ENCODE measurements at regions not wholly inside any gene's neighbourhood (a gene's known extent, or its start where the extent isn't known, plus 50 kb on each side); places are given as distances from the start of the nearest gene placed in this dataset.

DNA sequence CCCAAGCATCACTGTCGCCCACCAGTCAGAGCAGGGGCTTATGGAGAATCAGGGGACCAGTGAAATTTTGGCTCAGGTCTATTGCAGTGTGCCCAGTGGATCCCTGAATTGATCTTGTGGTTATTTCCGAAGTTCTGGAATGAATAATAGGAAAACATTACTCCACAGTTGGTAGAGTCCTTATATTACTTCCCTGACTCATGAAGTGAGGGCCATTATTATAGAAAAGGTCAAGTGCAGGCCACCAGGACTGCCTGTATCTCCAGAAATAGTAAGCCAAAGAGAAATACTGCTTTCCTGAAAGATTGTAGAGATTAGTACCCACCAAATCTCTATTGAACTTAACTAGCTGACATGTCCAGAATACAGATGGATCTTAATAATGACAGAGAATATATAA lies 335.0 kb downstream of the NPR3 start:
- no peak for TF ChIP-seq EZH2 (IDR thresholded peaks at IDR 0.05; ENCODE audit: low read depth)
- TF ChIP-seq, protein P1, sequence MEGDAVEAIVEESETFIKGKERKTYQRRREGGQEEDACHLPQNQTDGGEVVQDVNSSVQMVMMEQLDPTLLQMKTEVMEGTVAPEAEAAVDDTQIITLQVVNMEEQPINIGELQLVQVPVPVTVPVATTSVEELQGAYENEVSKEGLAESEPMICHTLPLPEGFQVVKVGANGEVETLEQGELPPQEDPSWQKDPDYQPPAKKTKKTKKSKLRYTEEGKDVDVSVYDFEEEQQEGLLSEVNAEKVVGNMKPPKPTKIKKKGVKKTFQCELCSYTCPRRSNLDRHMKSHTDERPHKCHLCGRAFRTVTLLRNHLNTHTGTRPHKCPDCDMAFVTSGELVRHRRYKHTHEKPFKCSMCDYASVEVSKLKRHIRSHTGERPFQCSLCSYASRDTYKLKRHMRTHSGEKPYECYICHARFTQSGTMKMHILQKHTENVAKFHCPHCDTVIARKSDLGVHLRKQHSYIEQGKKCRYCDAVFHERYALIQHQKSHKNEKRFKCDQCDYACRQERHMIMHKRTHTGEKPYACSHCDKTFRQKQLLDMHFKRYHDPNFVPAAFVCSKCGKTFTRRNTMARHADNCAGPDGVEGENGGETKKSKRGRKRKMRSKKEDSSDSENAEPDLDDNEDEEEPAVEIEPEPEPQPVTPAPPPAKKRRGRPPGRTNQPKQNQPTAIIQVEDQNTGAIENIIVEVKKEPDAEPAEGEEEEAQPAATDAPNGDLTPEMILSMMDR (conservative IDR thresholded peaks at IDR 0.05), result no peak
- ChIA-PET CTCF (no interaction called here), POLR2A (ENCODE audit: unreplicated experiment) (no interaction called here)
- no peaks in the 10 kb centered on the region for H3K9me2 ChIP-seq (ENCODE audit: insufficient read depth)
- intact Hi-C loops (cut with micrococcal nuclease; ENCODE audit: unreplicated experiment), result no loop called here
- H3K4me1 ChIP-seq (replicated peaks; ENCODE audit: insufficient read depth), result peaks cover 45% of the 10 kb centered on the region
- no peaks in the 10 kb centered on the region for H3K27me3 ChIP-seq (ENCODE audit: insufficient read depth, low read depth)
- no peaks in the 10 kb centered on the region for H3K36me3 ChIP-seq (ENCODE audit: low read depth)
- DNase-seq, result no peak
- peak overlapping the region; percentile 53; the same call in 1 of the 2 replicates for H2AFZ ChIP-seq
- peak overlapping the region; percentile 0; the same call in 1 of the 2 replicates for H3K4me2 ChIP-seq
- BruUV-seq (replicated peaks), result no TSS peak
- H3K79me2 ChIP-seq (ENCODE audit: low read depth), result no peaks in the 10 kb centered on the region
- peaks cover 3% of the 10 kb centered on the region; the same call in 1 of the 2 replicates for H3K9me3 ChIP-seq (ENCODE audit: insufficient read depth, low read depth)
- no peak overlapping the region for H3K27ac ChIP-seq
- no peak overlapping the region for H3K4me3 ChIP-seq
- peaks cover 9% of the 10 kb centered on the region; the same call in 1 of the 2 replicates for H3F3A ChIP-seq (ENCODE audit: insufficient read depth, low read depth)
- H4K20me1 ChIP-seq (ENCODE audit: insufficient read depth), result no peaks in the 10 kb centered on the region

DNA sequence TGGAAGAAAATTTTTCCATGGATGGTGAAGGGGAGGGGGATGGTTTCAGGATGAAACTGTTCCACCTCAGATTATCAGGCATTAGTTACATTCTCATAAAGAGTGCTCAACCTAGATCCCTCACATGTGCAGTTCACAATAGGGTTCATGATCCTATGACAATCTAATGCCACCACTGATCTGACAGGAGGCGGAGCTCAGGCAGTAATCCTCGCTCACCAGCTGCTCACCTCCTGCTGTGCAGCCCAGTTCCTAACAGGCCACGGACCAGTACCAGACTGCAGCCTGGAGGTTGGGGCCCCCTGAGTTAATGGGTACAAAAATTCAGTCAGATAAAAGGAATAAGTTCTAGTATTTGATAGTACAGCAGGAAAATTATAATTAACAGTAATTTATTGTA lies 337.2 kb downstream of the NPR3 start:
- Histone ChIP-seq H3K4me2 (no peak overlapping the region), H3K9me3 (ENCODE audit: insufficient read depth, low read depth) (0 out of 2 replicates have a peak, but pooled peaks cover 3% of the 10 kb centered on the region), H3K36me3 (ENCODE audit: low read depth) (no peaks in the 10 kb centered on the region), H3K79me2 (ENCODE audit: low read depth) (no peaks in the 10 kb centered on the region), H4K20me1 (ENCODE audit: insufficient read depth) (no peaks in the 10 kb centered on the region), H3F3A (ENCODE audit: insufficient read depth, low read depth) (peaks cover 9% of the 10 kb centered on the region; the same call in 1 of the 2 replicates), H3K4me3 (no peak overlapping the region), H3K9me2 (ENCODE audit: insufficient read depth) (no peaks in the 10 kb centered on the region), H3K27ac (no peak overlapping the region), H2AFZ (no peak overlapping the region), H3K27me3 (ENCODE audit: insufficient read depth, low read depth) (no peaks in the 10 kb centered on the region), H3K4me1 (replicated peaks; ENCODE audit: insufficient read depth) (peaks cover 39% of the 10 kb centered on the region)
- BruUV-seq (replicated peaks), result no TSS peak
- TF ChIP-seq EZH2 (IDR thresholded peaks at IDR 0.05; ENCODE audit: low read depth), result no peak
- TF ChIP-seq, protein P1 (conservative IDR thresholded peaks at IDR 0.05), result no peak
- intact Hi-C loops (cut with micrococcal nuclease; ENCODE audit: unreplicated experiment), result loop anchor here (2.0 kb wide), 1 partner anchor 100 kb away; no protein-coding TSS in a partner anchor
- ChIA-PET POLR2A (ENCODE audit: unreplicated experiment) (interaction anchor here (0.5 kb wide), 1 partner anchor 361 kb away, joined by 3 read pairs; no protein-coding TSS in a partner anchor), CTCF (no interaction called here)
- DNase-seq, result no peak

DNA sequence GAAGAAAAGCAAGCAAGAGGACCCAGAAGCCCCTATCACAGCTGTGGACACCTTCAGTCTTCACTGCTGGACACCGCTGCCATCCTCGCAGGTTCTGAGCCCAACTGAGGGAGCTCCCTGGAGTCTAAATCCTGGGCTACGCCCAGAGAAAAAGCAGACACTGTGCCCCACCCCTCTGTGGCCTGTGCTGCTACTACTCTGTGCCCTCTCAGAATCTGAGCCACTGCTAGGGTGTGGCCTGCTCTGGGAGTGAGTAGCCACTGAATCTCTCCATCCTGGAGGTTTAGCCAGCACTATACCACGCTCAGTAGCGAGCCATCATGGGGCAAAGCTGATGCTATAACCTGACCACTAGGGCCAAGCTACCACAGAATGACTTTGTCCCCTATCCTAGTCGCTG lies 338.2 kb downstream of the NPR3 start:
- Histone ChIP-seq H3K79me2 (ENCODE audit: low read depth) (no peaks in the 10 kb centered on the region), H3K36me3 (ENCODE audit: low read depth) (no peaks in the 10 kb centered on the region), H2AFZ (0 out of 2 replicates have a peak overlapping the region, but pooled peaks have one; percentile 2), H3K9me3 (ENCODE audit: insufficient read depth, low read depth) (0 out of 2 replicates have a peak, but pooled peaks cover 2% of the 10 kb centered on the region), H3K4me3 (no peak overlapping the region), H3K9me2 (ENCODE audit: insufficient read depth) (no peaks in the 10 kb centered on the region), H3K27me3 (ENCODE audit: insufficient read depth, low read depth) (no peaks in the 10 kb centered on the region), H3K4me1 (replicated peaks; ENCODE audit: insufficient read depth) (peaks cover 32% of the 10 kb centered on the region), H3K27ac (peak overlapping the region; percentile 41), H3K4me2 (peak overlapping the region; percentile 41), H3F3A (ENCODE audit: insufficient read depth, low read depth) (peaks cover 9% of the 10 kb centered on the region; the same call in 1 of the 2 replicates), H4K20me1 (ENCODE audit: insufficient read depth) (no peaks in the 10 kb centered on the region)
- peak in 1 of 2 experiments; percentile 84 for DNase-seq
- ChIA-PET CTCF (interaction anchor here (0.6 to 1.0 kb wide), 2 partner anchors 251 to 828 kb away, joined by 3 read pairs; no protein-coding TSS in a partner anchor), POLR2A (ENCODE audit: unreplicated experiment) (interaction anchor here (0.6 to 0.9 kb wide), 3 partner anchors 24 to 216 kb away, joined by 5 to 9 read pairs (median 7); no protein-coding TSS in a partner anchor)
- BruUV-seq (replicated peaks), result no TSS peak
- intact Hi-C loops (cut with micrococcal nuclease; ENCODE audit: unreplicated experiment), result loop anchor here (1.0 to 2.0 kb wide), 3 partner anchors 100 to 339 kb away; no protein-coding TSS in a partner anchor
- TF ChIP-seq, protein P1 (conservative IDR thresholded peaks at IDR 0.05), result no peak
- TF ChIP-seq EZH2 (IDR thresholded peaks at IDR 0.05; ENCODE audit: low read depth), result no peak
